ENCODE measurements at regions not wholly inside any gene's neighbourhood (a gene's known extent, or its start where the extent isn't known, plus 50 kb on each side); places are given as distances from the start of the nearest gene placed in this dataset.

GRCh38 chr21:15139898-15140297, 75.1 kb upstream of the NRIP1 start:
- no peaks in the 10 kb centered on the region for H3K9me3 Mint-ChIP-seq
- peaks cover 11% of the 10 kb centered on the region for H3K27me3 Mint-ChIP-seq (ENCODE audit: low read depth)
- no peaks in the 10 kb centered on the region for H3K36me3 Mint-ChIP-seq (ENCODE audit: insufficient read depth)
- H3K4me1 Mint-ChIP-seq (ENCODE audit: low read depth) = no peaks in the 10 kb centered on the region
- ATAC-seq = no peak
- no peak overlapping the region for H3K4me3 Mint-ChIP-seq
- no peak for DNase-seq

DNA sequence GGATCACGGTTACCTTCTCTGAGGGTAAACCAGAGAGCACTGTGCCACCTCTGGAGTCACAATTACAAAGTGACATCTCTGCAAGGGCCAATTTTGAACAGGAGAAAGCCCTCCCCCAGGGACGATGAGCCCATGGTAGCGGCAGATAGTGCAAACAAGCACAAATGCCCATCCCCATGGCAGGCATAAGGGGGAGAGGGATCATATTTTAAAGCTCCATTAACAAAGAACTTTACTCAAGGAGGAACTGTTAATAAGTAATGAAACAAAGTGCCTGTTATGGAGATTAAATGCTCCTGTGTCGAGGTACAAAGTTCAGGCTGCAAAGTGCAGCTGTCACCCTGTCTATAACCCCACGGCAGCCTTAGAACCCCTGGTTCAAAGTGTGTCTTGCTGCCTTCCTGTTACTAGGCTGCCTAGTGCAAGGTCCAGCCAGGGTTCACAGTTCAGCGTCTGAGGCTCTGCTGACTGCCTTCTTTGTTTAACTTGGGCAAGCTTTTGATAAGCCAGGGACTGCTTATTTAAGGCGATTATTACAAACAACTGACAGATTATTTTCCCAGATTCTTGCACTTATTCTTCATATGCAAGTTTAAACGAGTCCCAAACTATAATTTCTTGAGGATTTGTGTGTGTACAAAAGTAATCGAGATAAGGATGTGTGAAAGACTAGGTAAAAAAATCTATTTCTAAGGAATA, 75.7 kb upstream of the NRIP1 start:
- H3K4me3 Mint-ChIP-seq = no peak overlapping the region
- H3K4me1 Mint-ChIP-seq (ENCODE audit: low read depth) = no peaks in the 10 kb centered on the region
- no peaks in the 10 kb centered on the region for H3K9me3 Mint-ChIP-seq
- H3K36me3 Mint-ChIP-seq (ENCODE audit: insufficient read depth) = no peaks in the 10 kb centered on the region
- H3K27me3 Mint-ChIP-seq (ENCODE audit: low read depth) = peaks cover 11% of the 10 kb centered on the region
- no peak for ATAC-seq
- no peak for DNase-seq

- Mint-ChIP-seq H3K4me1 (ENCODE audit: low read depth) (no peaks in the 10 kb centered on the region), H3K27me3 (ENCODE audit: low read depth) (peaks cover 11% of the 10 kb centered on the region), H3K36me3 (ENCODE audit: insufficient read depth) (no peaks in the 10 kb centered on the region), H3K4me3 (no peak overlapping the region), H3K9me3 (no peaks in the 10 kb centered on the region)
- ATAC-seq = no peak
- no peak for DNase-seq
These were observed 76.6 kb upstream of the NRIP1 start for GRCh38 chr21:15141261-15141970.

DNA sequence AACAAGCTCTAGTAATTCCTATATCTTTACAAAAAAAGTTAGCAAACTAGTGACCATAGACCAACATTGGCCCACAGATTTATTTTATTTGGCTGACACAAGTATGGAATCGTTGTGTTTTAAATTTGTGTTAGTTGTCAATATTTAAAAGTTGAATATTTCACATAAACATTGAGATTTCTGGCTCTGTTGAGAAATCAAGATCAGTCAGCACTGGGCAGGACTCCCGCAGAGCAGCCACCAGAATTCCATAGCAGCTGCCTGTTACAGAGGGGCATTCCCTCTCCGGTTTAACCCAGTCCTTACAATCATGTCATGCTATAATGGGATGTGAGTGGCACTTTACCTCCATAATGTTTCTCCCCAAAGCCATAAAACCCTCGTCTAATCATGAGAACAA, 79.2 kb upstream of the NRIP1 start:
- H3K36me3 Mint-ChIP-seq (ENCODE audit: insufficient read depth) = no peaks in the 10 kb centered on the region
- no peaks in the 10 kb centered on the region for H3K9me3 Mint-ChIP-seq
- H3K4me3 Mint-ChIP-seq = no peak overlapping the region
- peaks cover 2% of the 10 kb centered on the region for H3K27me3 Mint-ChIP-seq (ENCODE audit: low read depth)
- no peaks in the 10 kb centered on the region for H3K4me1 Mint-ChIP-seq (ENCODE audit: low read depth)
- ATAC-seq = no peak
- DNase-seq = no peak

DNA sequence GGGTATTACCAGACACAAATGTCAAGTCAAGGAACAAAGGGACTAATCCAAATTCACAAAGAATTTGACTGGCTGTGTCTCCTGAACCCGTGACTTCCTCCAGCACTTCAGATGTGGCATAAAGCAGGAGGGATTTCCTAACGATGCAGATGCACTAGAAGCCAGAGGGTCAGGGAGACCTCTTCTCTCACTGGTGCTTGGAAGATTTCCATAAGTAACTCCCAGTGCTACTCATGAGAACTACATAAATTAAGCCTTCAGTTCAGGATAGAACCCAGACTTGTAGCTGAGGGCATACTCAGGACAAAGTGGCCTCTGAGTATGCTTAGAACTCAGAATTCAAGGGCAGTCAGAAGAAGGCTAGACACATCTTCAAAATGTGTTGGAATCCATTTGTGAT, 83.6 kb upstream of the NRIP1 start:
- H3K27me3 Mint-ChIP-seq (ENCODE audit: low read depth) = peaks cover 7% of the 10 kb centered on the region
- no peak for ATAC-seq
- no peak overlapping the region for H3K4me3 Mint-ChIP-seq
- H3K4me1 Mint-ChIP-seq (ENCODE audit: low read depth) = no peaks in the 10 kb centered on the region
- DNase-seq = no peak
- no peaks in the 10 kb centered on the region for H3K9me3 Mint-ChIP-seq
- H3K36me3 Mint-ChIP-seq (ENCODE audit: insufficient read depth) = no peaks in the 10 kb centered on the region

- Mint-ChIP-seq H3K4me3 (no peak overlapping the region), H3K9me3 (peaks cover 2% of the 10 kb centered on the region), H3K4me1 (ENCODE audit: low read depth) (peaks cover under 1% of the 10 kb centered on the region), H3K36me3 (ENCODE audit: insufficient read depth) (no peaks in the 10 kb centered on the region), H3K27me3 (ENCODE audit: low read depth) (peaks cover 7% of the 10 kb centered on the region)
- ATAC-seq (no peak), DNase-seq (no peak)
These were observed 84.9 kb upstream of the NRIP1 start for GRCh38 chr21:15149600-15150224.

GRCh38 chr21:15151385-15152103, 86.7 kb upstream of the NRIP1 start:
- no peak for DNase-seq
- Mint-ChIP-seq H3K4me3 (no peak overlapping the region), H3K36me3 (ENCODE audit: insufficient read depth) (no peaks in the 10 kb centered on the region), H3K9me3 (peaks cover 4% of the 10 kb centered on the region), H3K4me1 (ENCODE audit: low read depth) (peaks cover 1% of the 10 kb centered on the region), H3K27me3 (ENCODE audit: low read depth) (peaks cover 7% of the 10 kb centered on the region)
- no peak for ATAC-seq

DNA sequence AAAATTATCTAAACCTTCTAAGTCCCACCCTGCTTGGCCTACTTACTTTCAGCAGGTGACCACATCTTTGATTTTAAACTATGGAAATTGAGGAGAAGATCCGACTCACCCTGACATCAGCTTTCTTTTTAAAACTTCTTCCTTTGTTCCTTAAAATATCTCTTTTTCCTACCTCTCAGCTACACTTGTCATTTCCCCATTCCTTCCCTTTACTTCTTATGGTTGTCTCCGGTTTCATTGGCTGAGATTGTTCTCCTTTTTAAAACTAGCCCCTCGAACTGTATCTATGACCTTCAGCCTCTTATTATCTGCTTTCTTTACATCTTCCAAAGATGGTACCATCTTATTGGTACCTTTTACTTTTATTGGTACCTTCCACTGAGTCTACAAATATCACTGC, 87.8 kb upstream of the NRIP1 start:
- H3K4me3 Mint-ChIP-seq = no peak overlapping the region
- peaks cover 4% of the 10 kb centered on the region for H3K9me3 Mint-ChIP-seq
- peaks cover 1% of the 10 kb centered on the region for H3K4me1 Mint-ChIP-seq (ENCODE audit: low read depth)
- no peaks in the 10 kb centered on the region for H3K36me3 Mint-ChIP-seq (ENCODE audit: insufficient read depth)
- ATAC-seq (no peak), DNase-seq (no peak)
- peaks cover 7% of the 10 kb centered on the region for H3K27me3 Mint-ChIP-seq (ENCODE audit: low read depth)

DNA sequence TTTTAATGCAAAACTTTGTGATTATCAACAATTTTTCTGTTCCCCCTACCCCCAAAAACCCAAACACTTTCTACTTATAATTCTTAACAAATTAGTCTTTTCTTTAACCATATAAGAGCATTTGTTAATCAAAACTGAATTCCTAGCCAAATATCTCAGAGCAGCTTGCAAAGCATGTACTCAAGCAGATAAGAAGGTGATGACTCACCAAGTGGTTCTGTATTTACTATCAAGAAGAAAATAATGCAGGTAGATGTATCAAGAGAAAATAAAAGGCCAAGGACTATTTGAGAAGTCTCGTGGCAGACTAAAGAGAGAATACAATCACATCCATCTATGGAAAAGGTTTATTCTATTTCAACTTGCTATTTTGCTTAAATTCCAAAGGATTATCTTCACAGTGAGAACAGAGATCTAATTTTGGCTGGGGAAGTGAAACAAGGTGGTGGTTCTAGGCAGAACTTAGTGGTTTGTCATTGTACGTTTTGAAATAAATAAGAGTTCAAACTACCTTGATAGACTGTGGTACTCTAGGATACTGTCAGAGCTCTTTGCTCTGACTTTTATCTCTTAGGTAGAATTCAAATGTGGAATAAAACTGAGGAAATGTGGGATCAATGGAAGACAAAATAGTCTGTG, 94.7 kb upstream of the NRIP1 start:
- peaks cover 10% of the 10 kb centered on the region for H3K27me3 Mint-ChIP-seq (ENCODE audit: low read depth)
- ATAC-seq = no peak

GRCh38 chr21:15160136-15160535, 95.3 kb upstream of the NRIP1 start:
- H3K9me3 Mint-ChIP-seq = no peaks in the 10 kb centered on the region
- no peaks in the 10 kb centered on the region for H3K36me3 Mint-ChIP-seq (ENCODE audit: insufficient read depth)
- no peak overlapping the region for H3K4me3 Mint-ChIP-seq
- DNase-seq = no peak
- ATAC-seq = no peak
- H3K27me3 Mint-ChIP-seq (ENCODE audit: low read depth) = peaks cover 10% of the 10 kb centered on the region
- no peaks in the 10 kb centered on the region for H3K4me1 Mint-ChIP-seq (ENCODE audit: low read depth)

More for the DNA sequence above, 94.7 kb upstream of the NRIP1 start:
- Mint-ChIP-seq H3K9me3 (peaks cover 4% of the 10 kb centered on the region), H3K36me3 (ENCODE audit: insufficient read depth) (no peaks in the 10 kb centered on the region), H3K4me1 (ENCODE audit: low read depth) (peaks cover 1% of the 10 kb centered on the region), H3K4me3 (no peak overlapping the region)
- DNase-seq = no peak

DNA sequence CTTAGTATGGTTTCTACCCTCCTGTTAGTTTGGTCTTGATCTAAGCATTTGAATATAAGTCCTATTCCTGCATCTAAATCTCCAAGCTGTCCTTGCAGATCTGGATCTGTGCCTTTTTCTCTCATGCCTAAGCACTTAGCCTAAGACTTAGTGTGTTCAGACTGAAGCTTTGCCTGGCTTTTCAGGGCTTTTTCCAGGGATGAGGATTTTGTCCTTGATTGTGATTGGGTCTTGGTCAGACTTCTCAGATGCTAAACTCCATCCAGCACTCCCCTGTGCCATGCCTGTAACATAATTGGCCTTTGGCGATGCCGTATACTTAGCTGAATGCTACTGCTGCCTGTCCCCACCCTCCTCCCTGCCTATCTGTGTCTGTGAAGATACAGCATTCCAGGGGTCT, 98.1 kb upstream of the NRIP1 start:
- H3K27me3 Mint-ChIP-seq (ENCODE audit: low read depth) = peaks cover 10% of the 10 kb centered on the region
- no peak overlapping the region for H3K4me3 Mint-ChIP-seq
- H3K4me1 Mint-ChIP-seq (ENCODE audit: low read depth) = no peaks in the 10 kb centered on the region
- ATAC-seq = no peak
- no peak for DNase-seq
- H3K36me3 Mint-ChIP-seq (ENCODE audit: insufficient read depth) = no peaks in the 10 kb centered on the region
- H3K9me3 Mint-ChIP-seq = no peaks in the 10 kb centered on the region

- ATAC-seq (no peak), DNase-seq (no peak)
- Mint-ChIP-seq H3K36me3 (ENCODE audit: insufficient read depth) (no peaks in the 10 kb centered on the region), H3K4me1 (ENCODE audit: low read depth) (no peaks in the 10 kb centered on the region), H3K9me3 (no peaks in the 10 kb centered on the region), H3K27me3 (ENCODE audit: low read depth) (peaks cover 6% of the 10 kb centered on the region), H3K4me3 (no peak overlapping the region)
These were observed 99.5 kb upstream of the NRIP1 start for GRCh38 chr21:15164273-15164672.

DNA sequence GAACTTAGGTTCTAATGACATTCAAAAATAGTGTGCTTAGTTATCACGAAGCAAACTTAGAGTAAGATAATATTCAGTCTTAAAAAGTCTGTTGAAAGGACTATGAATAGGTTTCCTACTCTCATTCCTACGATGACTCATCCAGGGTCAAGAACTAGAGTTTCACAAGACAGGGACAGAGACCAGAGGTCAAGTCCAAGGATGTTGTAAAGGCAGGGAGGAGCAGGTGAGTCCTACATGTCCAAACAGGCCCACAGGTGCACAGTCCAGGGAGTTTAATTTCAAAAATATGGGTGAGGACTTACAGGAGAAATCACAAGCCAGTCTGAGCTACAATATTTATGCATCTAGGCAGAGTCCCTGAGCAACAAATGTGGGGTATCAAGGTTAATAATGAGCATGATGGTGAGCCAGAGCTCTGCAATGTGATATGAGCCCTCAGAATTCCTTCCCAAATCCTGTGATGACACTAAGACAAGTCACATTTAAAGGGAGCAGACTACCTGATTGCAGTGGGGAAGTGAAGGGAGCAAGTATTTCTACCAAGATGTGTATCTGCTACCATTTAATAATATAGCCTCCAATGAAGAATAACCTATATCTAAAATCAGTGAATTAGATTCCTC, 100.0 kb upstream of the NRIP1 start:
- no peak for ATAC-seq
- H3K4me3 Mint-ChIP-seq = no peak overlapping the region

GRCh38 chr21:15170614-15171013, 105.8 kb upstream of the NRIP1 start:
- ATAC-seq = no peak
- no peaks in the 10 kb centered on the region for H3K9me3 Mint-ChIP-seq
- H3K36me3 Mint-ChIP-seq (ENCODE audit: insufficient read depth) = no peaks in the 10 kb centered on the region
- no peak overlapping the region for H3K4me3 Mint-ChIP-seq
- no peaks in the 10 kb centered on the region for H3K27me3 Mint-ChIP-seq (ENCODE audit: low read depth)
- DNase-seq = no peak
- peaks cover 8% of the 10 kb centered on the region for H3K4me1 Mint-ChIP-seq (ENCODE audit: low read depth)

More for the DNA sequence above, 100.0 kb upstream of the NRIP1 start:
- H3K27me3 Mint-ChIP-seq (ENCODE audit: low read depth) = peaks cover 6% of the 10 kb centered on the region
- H3K4me1 Mint-ChIP-seq (ENCODE audit: low read depth) = no peaks in the 10 kb centered on the region
- H3K36me3 Mint-ChIP-seq (ENCODE audit: insufficient read depth) = no peaks in the 10 kb centered on the region
- no peak for DNase-seq
- no peaks in the 10 kb centered on the region for H3K9me3 Mint-ChIP-seq

All from activated T-cell treated with anti-CD3 and anti-CD28 coated beads, Interleukin-2, amount 50 U/mL, for 4 hours (primary cell).